ENCODE measurements at regions not wholly inside any gene's neighbourhood (a gene's known extent, or its start where the extent isn't known, plus 50 kb on each side); places are given as distances from the start of the nearest gene placed in this dataset.

DNA sequence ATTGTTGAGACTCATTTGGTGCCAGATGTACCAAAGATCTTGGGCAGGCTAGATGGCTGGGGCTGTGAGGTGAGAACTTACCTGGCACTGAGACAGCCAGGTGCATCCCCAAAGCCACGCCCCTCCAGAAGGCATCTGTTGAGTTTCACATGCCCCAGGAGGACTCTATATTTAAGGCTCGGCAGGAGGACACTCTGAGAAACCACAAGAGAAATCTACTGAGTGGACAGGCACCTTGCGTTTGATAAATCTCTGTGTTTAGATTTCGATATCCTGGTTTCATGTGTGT, 197.9 kb upstream of the ZNF536 start:
- TF ChIP-seq, protein P1, sequence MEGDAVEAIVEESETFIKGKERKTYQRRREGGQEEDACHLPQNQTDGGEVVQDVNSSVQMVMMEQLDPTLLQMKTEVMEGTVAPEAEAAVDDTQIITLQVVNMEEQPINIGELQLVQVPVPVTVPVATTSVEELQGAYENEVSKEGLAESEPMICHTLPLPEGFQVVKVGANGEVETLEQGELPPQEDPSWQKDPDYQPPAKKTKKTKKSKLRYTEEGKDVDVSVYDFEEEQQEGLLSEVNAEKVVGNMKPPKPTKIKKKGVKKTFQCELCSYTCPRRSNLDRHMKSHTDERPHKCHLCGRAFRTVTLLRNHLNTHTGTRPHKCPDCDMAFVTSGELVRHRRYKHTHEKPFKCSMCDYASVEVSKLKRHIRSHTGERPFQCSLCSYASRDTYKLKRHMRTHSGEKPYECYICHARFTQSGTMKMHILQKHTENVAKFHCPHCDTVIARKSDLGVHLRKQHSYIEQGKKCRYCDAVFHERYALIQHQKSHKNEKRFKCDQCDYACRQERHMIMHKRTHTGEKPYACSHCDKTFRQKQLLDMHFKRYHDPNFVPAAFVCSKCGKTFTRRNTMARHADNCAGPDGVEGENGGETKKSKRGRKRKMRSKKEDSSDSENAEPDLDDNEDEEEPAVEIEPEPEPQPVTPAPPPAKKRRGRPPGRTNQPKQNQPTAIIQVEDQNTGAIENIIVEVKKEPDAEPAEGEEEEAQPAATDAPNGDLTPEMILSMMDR (tag by site-specific recombination; IDR thresholded peaks at IDR 0.05), result no peak
- no peak for TF ChIP-seq GLIS1 (tag by site-specific recombination; IDR thresholded peaks at IDR 0.05)
- no peak for TF ChIP-seq RBAK (tag by site-specific recombination; IDR thresholded peaks at IDR 0.05)
- TF ChIP-seq ZNF558 (tag by site-specific recombination; IDR thresholded peaks at IDR 0.05), result no peak
